HG03442 (cell line): ENCODE measurements at regions not wholly inside any gene's neighbourhood (a gene's known extent, or its start where the extent isn't known, plus 50 kb on each side); places are given as distances from the start of the nearest gene placed in this dataset.

Experiments used
- ATAC-seq: cut with Tn5 transposase; IDR thresholded peaks from one replicate; pipeline ENCODE4 v1.9.1; 2021; ENCODE audit warnings: mild to moderate bottlenecking, moderate library complexity; ENCODE audit not compliant: unreplicated experiment

- no peak for ATAC-seq
Observed at GRCh38 chr10:124220547-124220946, 127.1 kb upstream of the CHST15 start.

- no peak for ATAC-seq
Observed at GRCh38 chr10:124219655-124220054, 126.3 kb upstream of the CHST15 start.

GRCh38 chr10:124219062-124219461 lies 125.7 kb upstream of the CHST15 start:
- ATAC-seq: no peak

- no peak for ATAC-seq
Observed at GRCh38 chr10:124217906-124218804, 124.8 kb upstream of the CHST15 start.

- no peak for ATAC-seq
Observed at GRCh38 chr10:124217031-124217430, 123.6 kb upstream of the CHST15 start.

GRCh38 chr10:124214610-124215375 lies 121.4 kb upstream of the CHST15 start:
- ATAC-seq: no peak

- ATAC-seq: no peak
Observed at GRCh38 chr10:124213899-124214510, 120.6 kb upstream of the CHST15 start.

GRCh38 chr10:124213471-124213870 lies 120.1 kb upstream of the CHST15 start:
- no peak for ATAC-seq

- ATAC-seq: no peak
Observed at GRCh38 chr10:124212702-124213101, 119.3 kb upstream of the CHST15 start.

GRCh38 chr10:124211921-124212320 lies 118.5 kb upstream of the CHST15 start:
- ATAC-seq: no peak

- no peak for ATAC-seq
Observed at GRCh38 chr10:124210263-124210662, 116.9 kb upstream of the CHST15 start.

- no peak for ATAC-seq
Observed at GRCh38 chr10:124207391-124207790, 114.0 kb upstream of the CHST15 start.

GRCh38 chr10:124206616-124207015 lies 113.2 kb upstream of the CHST15 start:
- ATAC-seq: no peak

GRCh38 chr10:124205432-124205831 lies 112.0 kb upstream of the CHST15 start:
- no peak for ATAC-seq

- ATAC-seq: no peak
Observed at GRCh38 chr10:124204726-124205125, 111.3 kb upstream of the CHST15 start.

- ATAC-seq: no peak
Observed at GRCh38 chr10:124200011-124200410, 106.6 kb upstream of the CHST15 start.

- ATAC-seq: no peak
Observed at GRCh38 chr10:124198871-124199270, 105.5 kb upstream of the CHST15 start.

GRCh38 chr10:124198125-124198501 lies 104.7 kb upstream of the CHST15 start:
- ATAC-seq: no peak

GRCh38 chr10:124197371-124198124 lies 104.2 kb upstream of the CHST15 start:
- ATAC-seq: no peak

- ATAC-seq: no peak
Observed at GRCh38 chr10:124196659-124197058, 103.3 kb upstream of the CHST15 start.
